CD4-positive, alpha-beta T cell (primary cell): ENCODE measurements at regions not wholly inside any gene's neighbourhood (a gene's known extent, or its start where the extent isn't known, plus 50 kb on each side); places are given as distances from the start of the nearest gene placed in this dataset.

Experiments used
- ATAC-seq: fragments of 200-7000 bp; cut with Tn5 transposase; one replicate; pipeline ENCODE4 v1.10.0; 2022; ENCODE audit warnings: mild to moderate bottlenecking; ENCODE audit not compliant: poor library complexity
- CTCF ChIA-PET: fragments of 350-600 bp; sonication (Branson Sonifier 250); formaldehyde crosslinking; loops from one replicate; lab custom pipeline; 2021; ENCODE audit warnings: antibody characterized with exemption, inconsistent platforms; lab: Charles Lee
- POLR2A ChIA-PET: fragments of 350-600 bp; sonication (Branson Sonifier 250); formaldehyde crosslinking; loops from one replicate; lab custom pipeline; 2021; ENCODE audit warnings: antibody characterized with exemption, inconsistent platforms; lab: Charles Lee
- DNase-seq, 14 experiments: peaks; one replicate each; pipeline ENCODE4 v3.0.0-alpha.2; 2013 to 2020; ENCODE audit warnings: mixed read lengths in 2 of 14
- H3K27ac ChIP-seq, 2 donors: one replicate each; pipeline versions ENCODE4 v1.5.1 to v1.7.0; 2013; ENCODE audit warnings: low read length in 2 of 2, low read depth in 1 of 2, mild to moderate bottlenecking in 1 of 2
- H3K27me3 ChIP-seq, 2 experiments: 1 replicate in 1 of 2; 2 replicates in 1 of 2; pipeline versions ENCODE4 v1.6.1 to v1.7.0; 2013; ENCODE audit warnings: low read length in 2 of 2, control low read depth in 1 of 2, mild to moderate bottlenecking in 1 of 2, moderate library complexity in 1 of 2; ENCODE audit not compliant: insufficient read depth in 2 of 2, control insufficient read depth in 1 of 2
- H3K36me3 ChIP-seq: one replicate; pipeline ENCODE4 v1.6.1; 2013; ENCODE audit warnings: low read length, control low read depth; ENCODE audit not compliant: insufficient read depth
- H3K4me1 ChIP-seq: one replicate; pipeline ENCODE4 v1.6.1; 2013; ENCODE audit warnings: low read length, control low read depth; ENCODE audit not compliant: insufficient read depth
- H3K4me3 ChIP-seq: one replicate; pipeline ENCODE4 v1.5.1; 2013; ENCODE audit warnings: mild to moderate bottlenecking, low read length, moderate library complexity
- H3K9me3 ChIP-seq, 2 experiments: 1 replicate in 1 of 2; 2 replicates in 1 of 2; pipeline versions ENCODE4 v1.6.1 to v1.7.0; 2013; ENCODE audit warnings: low read length in 2 of 2, mild to moderate bottlenecking in 2 of 2, control low read depth in 1 of 2, moderate library complexity in 1 of 2; ENCODE audit not compliant: control insufficient read depth in 1 of 2, insufficient read depth in 1 of 2
- H3K27ac Mint-ChIP-seq: one replicate; pipeline ENCODE4 v1.8.0; 2020; ENCODE audit warnings: mixed read lengths
- H3K27me3 Mint-ChIP-seq: one replicate; pipeline ENCODE4 v1.8.0; 2021; ENCODE audit warnings: mixed read lengths
- H3K36me3 Mint-ChIP-seq: one replicate; pipeline ENCODE4 v1.8.0; 2021; ENCODE audit warnings: low read depth, mixed read lengths
- H3K4me1 Mint-ChIP-seq: one replicate; pipeline ENCODE4 v1.8.0; 2021; ENCODE audit warnings: low read depth, mixed read lengths
- H3K4me3 Mint-ChIP-seq: one replicate; pipeline ENCODE4 v1.8.0; 2020; ENCODE audit warnings: mild to moderate bottlenecking, mixed read lengths
- H3K9me3 Mint-ChIP-seq: one replicate; pipeline ENCODE4 v1.8.0; 2020; ENCODE audit warnings: mixed read lengths
- CTCF ChIP-seq: fragments of 200-600 bp; IDR thresholded peaks from one replicate; pipeline ENCODE4 v1.8.0; 2022; ENCODE audit warnings: antibody characterized with exemption, mild to moderate bottlenecking
- intact Hi-C, 2 experiments: fragments of 100-400 bp; cut with DNase I in 1 of 2; cut with micrococcal nuclease in 1 of 2; formaldehyde crosslinking; loops; one replicate each; pipeline versions ENCODE4 v1.15.1 to v1.9.0; 2023 to 2025; cut with DNase I, micrococcal nuclease

GRCh38 chr10:20492447-20492846, 404.7 kb downstream of the NEBL start:
- H3K27me3 Mint-ChIP-seq = no peaks in the 10 kb centered on the region
- no peaks in the 10 kb centered on the region for H3K9me3 ChIP-seq
- H3K27ac Mint-ChIP-seq = no peak overlapping the region
- no peak overlapping the region for H3K27ac ChIP-seq
- no peak for DNase-seq
- ChIA-PET POLR2A (no interaction called here), CTCF (no interaction called here)
- no peak overlapping the region for H3K4me3 ChIP-seq
- H3K4me1 Mint-ChIP-seq = no peaks in the 10 kb centered on the region
- no peaks in the 10 kb centered on the region for H3K27me3 ChIP-seq
- intact Hi-C loops = no loop called here
- no peaks in the 10 kb centered on the region for H3K4me1 ChIP-seq
- TF ChIP-seq CTCF = no peak
- H3K36me3 Mint-ChIP-seq = no peaks in the 10 kb centered on the region
- H3K36me3 ChIP-seq = no peaks in the 10 kb centered on the region
- H3K4me3 Mint-ChIP-seq = no peak overlapping the region
- H3K9me3 Mint-ChIP-seq = peaks cover 7% of the 10 kb centered on the region
- ATAC-seq = no peak

DNA sequence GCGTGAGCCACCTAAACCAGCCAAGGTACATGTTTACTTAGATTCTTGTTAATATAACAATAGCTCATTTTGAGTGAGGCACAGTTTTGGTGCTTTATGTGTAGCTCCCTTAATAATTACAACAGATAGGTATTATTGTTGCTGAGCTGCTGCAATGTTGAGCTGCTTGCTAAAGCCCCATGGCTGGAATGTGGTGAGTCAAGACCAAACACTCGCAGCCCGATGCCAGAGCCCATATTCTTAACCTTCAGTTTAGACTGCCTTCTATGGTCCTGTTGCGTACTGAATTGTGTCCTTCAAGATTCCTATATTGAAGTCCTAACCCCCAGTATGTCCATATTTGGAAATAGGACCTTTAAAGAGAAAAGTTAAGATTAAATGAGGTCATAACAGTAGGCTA, 407.1 kb downstream of the NEBL start:
- intact Hi-C loops = no loop called here
- H3K27ac ChIP-seq = no peak overlapping the region

GRCh38 chr10:20486791-20487190, 410.3 kb downstream of the NEBL start:
- Histone ChIP-seq H3K27me3 (no peaks in the 10 kb centered on the region), H3K36me3 (no peaks in the 10 kb centered on the region), H3K4me1 (no peaks in the 10 kb centered on the region), H3K9me3 (peaks cover 0 to 4% of the 10 kb centered on the region in 2 experiments), H3K27ac (no peak overlapping the region), H3K4me3 (no peak overlapping the region)
- POLR2A ChIA-PET = no interaction called here
- no peak overlapping the region for H3K4me3 Mint-ChIP-seq
- intact Hi-C loops = no loop called here
- no peaks in the 10 kb centered on the region for H3K36me3 Mint-ChIP-seq
- CTCF ChIA-PET = no interaction called here
- peaks cover 7% of the 10 kb centered on the region for H3K9me3 Mint-ChIP-seq
- DNase-seq (no peak), ATAC-seq (no peak)
- H3K4me1 Mint-ChIP-seq = no peaks in the 10 kb centered on the region
- H3K27me3 Mint-ChIP-seq = no peaks in the 10 kb centered on the region
- no peak overlapping the region for H3K27ac Mint-ChIP-seq
- TF ChIP-seq CTCF = no peak

More for the DNA sequence above, 407.1 kb downstream of the NEBL start:
- no peak overlapping the region for H3K27ac Mint-ChIP-seq
- no peaks in the 10 kb centered on the region for H3K27me3 ChIP-seq
- no peak for DNase-seq
- CTCF ChIA-PET = no interaction called here
- H3K9me3 ChIP-seq = peaks cover 0 to 4% of the 10 kb centered on the region in 2 experiments
- ATAC-seq = no peak
- no peak overlapping the region for H3K4me3 ChIP-seq
- H3K4me1 ChIP-seq = no peaks in the 10 kb centered on the region
- H3K27me3 Mint-ChIP-seq = no peaks in the 10 kb centered on the region
- no peaks in the 10 kb centered on the region for H3K4me1 Mint-ChIP-seq
- POLR2A ChIA-PET = no interaction called here
- peaks cover 11% of the 10 kb centered on the region for H3K9me3 Mint-ChIP-seq
- no peaks in the 10 kb centered on the region for H3K36me3 ChIP-seq
- no peak overlapping the region for H3K4me3 Mint-ChIP-seq
- TF ChIP-seq CTCF = no peak
- no peaks in the 10 kb centered on the region for H3K36me3 Mint-ChIP-seq
